ENCODE measurements at regions not wholly inside any gene's neighbourhood (a gene's known extent, or its start where the extent isn't known, plus 50 kb on each side); places are given as distances from the start of the nearest gene placed in this dataset.

- H3K4me1 ChIP-seq: no peaks in the 10 kb centered on the region
- no peak for DNase-seq (ENCODE audit: extremely low spot score)
- intact Hi-C loops (cut with DNase I): no loop called here
- H3K36me3 ChIP-seq: no peaks in the 10 kb centered on the region
- H3K27ac ChIP-seq (replicated peaks in 1 of 4): no peak overlapping the region
- WGBS: 73% methylated on average over 4 of the region's 4 CpGs
- no peak overlapping the region for H3K4me3 ChIP-seq
- no peaks in the 10 kb centered on the region for H3K27me3 ChIP-seq
- peaks cover 0 to 6% (median 0%) of the 10 kb centered on the region in 4 donors for H3K9me3 ChIP-seq
- no peak for TF ChIP-seq POLR2A (IDR thresholded peaks at IDR 0.05; ENCODE audit: low read depth)
- TF ChIP-seq CTCF (IDR thresholded peaks at IDR 0.05): no peak
- no peak for TF ChIP-seq EP300 (IDR thresholded peaks at IDR 0.05)
- TF ChIP-seq POLR2AphosphoS5 (IDR thresholded peaks at IDR 0.05): no peak
Observed at GRCh38 chr3:67821135-67821534, 166.7 kb upstream of the SUCLG2 start.

DNA sequence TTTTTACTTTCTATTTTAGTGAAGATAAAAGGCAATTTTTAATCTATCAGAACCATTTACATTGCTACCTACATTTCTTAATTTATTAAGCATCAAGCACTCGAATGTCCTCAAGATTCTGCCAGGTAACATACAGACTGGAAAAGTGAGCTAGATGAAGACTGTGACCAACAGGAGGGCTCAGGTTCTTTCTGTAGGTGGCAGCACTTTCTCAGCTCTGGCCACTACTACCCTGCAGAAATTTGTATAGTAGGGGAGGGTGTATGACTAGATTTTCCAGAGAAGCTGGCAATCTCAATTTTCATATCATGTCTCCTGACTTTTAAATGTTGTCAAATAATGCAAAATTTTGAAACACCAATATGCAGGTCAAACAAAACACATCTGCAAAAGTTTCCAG lies 165.0 kb upstream of the SUCLG2 start:
- 63% methylated on average over 1 of the region's 1 CpG for WGBS
- intact Hi-C loops (cut with DNase I): no loop called here
- H3K36me3 ChIP-seq: no peaks in the 10 kb centered on the region
- H3K27me3 ChIP-seq: no peaks in the 10 kb centered on the region
- H3K4me3 ChIP-seq: no peak overlapping the region
- TF ChIP-seq POLR2AphosphoS5 (IDR thresholded peaks at IDR 0.05): no peak
- TF ChIP-seq EP300 (IDR thresholded peaks at IDR 0.05): no peak
- TF ChIP-seq POLR2A (IDR thresholded peaks at IDR 0.05; ENCODE audit: low read depth): no peak
- no peak for TF ChIP-seq CTCF (IDR thresholded peaks at IDR 0.05)
- DNase-seq (ENCODE audit: extremely low spot score): no peak
- no peak overlapping the region for H3K27ac ChIP-seq (replicated peaks in 1 of 4)
- peaks cover 0 to 6% (median 0%) of the 10 kb centered on the region in 4 donors for H3K9me3 ChIP-seq
- no peaks in the 10 kb centered on the region for H3K4me1 ChIP-seq

- no peaks in the 10 kb centered on the region for H3K27me3 ChIP-seq
- no peaks in the 10 kb centered on the region for H3K36me3 ChIP-seq
- intact Hi-C loops (cut with DNase I): no loop called here
- no peak overlapping the region for H3K4me3 ChIP-seq
- 88% methylated on average over 4 of the region's 4 CpGs for WGBS
- H3K27ac ChIP-seq (replicated peaks in 1 of 4): no peak overlapping the region
- TF ChIP-seq CTCF (IDR thresholded peaks at IDR 0.05) (no peak), EP300 (IDR thresholded peaks at IDR 0.05) (no peak), POLR2A (IDR thresholded peaks at IDR 0.05; ENCODE audit: low read depth) (no peak), POLR2AphosphoS5 (IDR thresholded peaks at IDR 0.05) (no peak)
- no peak for DNase-seq (ENCODE audit: extremely low spot score)
- H3K4me1 ChIP-seq: no peaks in the 10 kb centered on the region
- H3K9me3 ChIP-seq: no peaks in the 10 kb centered on the region
Observed at GRCh38 chr3:67809370-67809935, 155.0 kb upstream of the SUCLG2 start.

DNA sequence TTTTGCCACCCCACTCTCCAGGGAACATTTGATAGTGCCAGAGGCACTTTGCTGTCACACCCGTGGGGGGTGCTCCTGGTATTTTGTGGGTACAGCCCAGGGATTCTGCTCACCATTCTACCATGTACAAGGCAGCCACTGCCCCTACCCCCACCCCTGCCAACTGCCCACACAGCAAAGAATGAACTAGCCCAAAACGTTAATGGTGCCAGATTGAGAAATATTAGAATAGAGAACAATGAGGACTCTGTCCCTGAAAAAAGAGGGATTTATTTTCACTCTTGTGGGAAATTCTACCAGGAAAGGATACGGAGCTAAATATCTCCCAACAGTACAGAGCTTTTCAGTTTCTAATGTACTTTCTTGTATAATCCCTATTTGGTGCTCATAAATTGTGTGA lies 154.5 kb upstream of the SUCLG2 start:
- intact Hi-C loops (cut with DNase I): no loop called here
- TF ChIP-seq CTCF (IDR thresholded peaks at IDR 0.05): no peak
- TF ChIP-seq POLR2A (IDR thresholded peaks at IDR 0.05; ENCODE audit: low read depth): no peak
- TF ChIP-seq POLR2AphosphoS5 (IDR thresholded peaks at IDR 0.05): no peak
- TF ChIP-seq EP300 (IDR thresholded peaks at IDR 0.05): no peak
- 79% methylated on average over 2 of the region's 3 CpGs for WGBS
- H3K27ac ChIP-seq (replicated peaks in 1 of 4): no peak overlapping the region
- no peaks in the 10 kb centered on the region for H3K9me3 ChIP-seq
- no peaks in the 10 kb centered on the region for H3K36me3 ChIP-seq
- no peak for DNase-seq (ENCODE audit: extremely low spot score)
- no peaks in the 10 kb centered on the region for H3K27me3 ChIP-seq
- no peaks in the 10 kb centered on the region for H3K4me1 ChIP-seq
- H3K4me3 ChIP-seq: no peak overlapping the region

- intact Hi-C loops (cut with DNase I): no loop called here
- Histone ChIP-seq H3K36me3 (no peaks in the 10 kb centered on the region), H3K4me3 (no peak overlapping the region), H3K4me1 (no peaks in the 10 kb centered on the region), H3K27me3 (no peaks in the 10 kb centered on the region), H3K27ac (replicated peaks in 1 of 4) (no peak overlapping the region), H3K9me3 (peaks cover 0 to 10% (median 4%) of the 10 kb centered on the region in 4 donors)
- WGBS: 85% methylated on average over 3 of the region's 3 CpGs
- DNase-seq (ENCODE audit: extremely low spot score): no peak
- no peak for TF ChIP-seq POLR2A (IDR thresholded peaks at IDR 0.05; ENCODE audit: low read depth)
- no peak for TF ChIP-seq EP300 (IDR thresholded peaks at IDR 0.05)
- TF ChIP-seq POLR2AphosphoS5 (IDR thresholded peaks at IDR 0.05): no peak
- no peak for TF ChIP-seq CTCF (IDR thresholded peaks at IDR 0.05)
Observed at GRCh38 chr3:67804578-67804977, 150.2 kb upstream of the SUCLG2 start.
